Neural progenitor cell (in vitro differentiated cells): ENCODE measurements at regions not wholly inside any gene's neighbourhood (a gene's known extent, or its start where the extent isn't known, plus 50 kb on each side); places are given as distances from the start of the nearest gene placed in this dataset.

ENCODE experiments used
- DNase-seq: peaks from one replicate; pipeline ENCODE4 v3.0.0-alpha.2; 2016; ENCODE audit warnings: low spot score
- H2AFZ ChIP-seq: fragments of 200-600 bp; sonication (generic); replicated peaks from 2 replicates; pipeline ENCODE4 v1.6.1; 2016; ENCODE audit warnings: antibody characterized with exemption
- H3F3A ChIP-seq: fragments of 200-600 bp; sonication (generic); 2 replicates; pipeline ENCODE4 v1.6.1; 2016; ENCODE audit warnings: antibody characterized with exemption, low read depth
- H3K27ac ChIP-seq: fragments of 200-600 bp; sonication (generic); 2 replicates; pipeline ENCODE4 v1.5.1; 2016; ENCODE audit warnings: mild to moderate bottlenecking
- H3K27me3 ChIP-seq: fragments of 200-600 bp; sonication (generic); 2 replicates; pipeline ENCODE4 v1.6.1; 2016; ENCODE audit warnings: mild to moderate bottlenecking, moderate library complexity
- H3K36me3 ChIP-seq: fragments of 200-600 bp; sonication (generic); 2 replicates; pipeline ENCODE4 v1.5.1; 2016
- H3K4me1 ChIP-seq: fragments of 200-600 bp; sonication (generic); 2 replicates; pipeline ENCODE4 v1.6.1; 2016; ENCODE audit warnings: mixed run types
- H3K4me2 ChIP-seq: fragments of 200-600 bp; sonication (generic); 2 replicates; pipeline ENCODE4 v1.6.1; 2016
- H3K4me3 ChIP-seq: fragments of 200-600 bp; sonication (generic); 2 replicates; pipeline ENCODE4 v1.5.1; 2016
- H3K79me2 ChIP-seq: fragments of 200-600 bp; sonication (generic); 2 replicates; pipeline ENCODE4 v1.6.1; 2016; ENCODE audit warnings: low read depth
- H3K9ac ChIP-seq: fragments of 200-600 bp; sonication (generic); 2 replicates; pipeline ENCODE4 v1.6.1; 2016
- H3K9me3 ChIP-seq: fragments of 200-600 bp; sonication (generic); 2 replicates; pipeline ENCODE4 v1.5.1; 2016; ENCODE audit warnings: low read depth
- H4K20me1 ChIP-seq: fragments of 200-600 bp; sonication (generic); 2 replicates; pipeline ENCODE4 v1.6.1; 2016; ENCODE audit warnings: low read depth
- H3K27ac Mint-ChIP-seq: 3 replicates; pipeline ENCODE4 v1.8.0; 2021; ENCODE audit warnings: mixed read lengths
- H3K27me3 Mint-ChIP-seq: 2 replicates; pipeline ENCODE4 v1.8.0; 2022; ENCODE audit warnings: low read depth, mild to moderate bottlenecking, inconsistent platforms, moderate library complexity, mixed read lengths; ENCODE audit not compliant: insufficient read depth
- H3K36me3 Mint-ChIP-seq: 3 replicates; pipeline ENCODE4 v1.8.0; 2021; ENCODE audit warnings: mixed read lengths
- H3K4me1 Mint-ChIP-seq: 3 replicates; pipeline ENCODE4 v1.8.0; 2021; ENCODE audit warnings: mixed read lengths
- H3K4me3 Mint-ChIP-seq: 3 replicates; pipeline ENCODE4 v1.8.0; 2021; ENCODE audit warnings: mild to moderate bottlenecking, moderate library complexity, mixed read lengths
- H3K9me3 Mint-ChIP-seq: 3 replicates; pipeline ENCODE4 v1.8.0; 2020; ENCODE audit warnings: mixed read lengths
- EZH2 ChIP-seq: fragments of 200-600 bp; sonication (generic); IDR thresholded peaks from 2 replicates; pipeline ENCODE4 v1.6.1; 2017; ENCODE audit warnings: antibody characterized with exemption, mild to moderate bottlenecking, moderate library complexity
- EZH2phosphoT487 ChIP-seq: fragments of 200-600 bp; sonication (generic); IDR thresholded peaks from 2 replicates; pipeline ENCODE4 v1.6.1; 2017; ENCODE audit warnings: antibody characterized with exemption
- TF ChIP-seq, protein P1 (sequence below): fragments of 200-600 bp; sonication (generic); IDR thresholded peaks from 2 replicates; pipeline ENCODE4 v1.5.1; 2017; ENCODE audit warnings: antibody characterized with exemption, mild to moderate bottlenecking

DNA sequence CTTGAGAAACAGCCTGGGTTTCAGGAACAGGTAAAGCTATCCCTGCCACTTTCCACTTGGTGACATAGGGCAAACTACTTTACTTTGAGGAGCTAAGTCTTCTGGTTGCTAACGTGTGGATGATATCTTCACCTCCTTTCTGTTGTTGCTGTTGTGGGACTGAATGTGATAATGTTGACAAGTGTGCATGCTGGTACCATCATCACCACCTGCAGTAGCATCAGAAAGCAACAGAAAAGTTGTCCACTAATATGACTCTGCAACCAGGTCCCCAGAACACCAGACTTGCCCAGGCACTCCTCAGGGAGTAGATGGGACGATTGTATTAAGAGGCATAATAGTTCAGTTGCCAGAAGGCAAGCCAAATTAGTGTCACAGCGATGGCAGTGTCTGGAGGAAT, 203.2 kb upstream of the MCTP2 start:
- Histone ChIP-seq H3K9me3 (no peaks in the 10 kb centered on the region), H4K20me1 (no peaks in the 10 kb centered on the region), H3K9ac (no peak overlapping the region), H3K27me3 (no peaks in the 10 kb centered on the region), H3K4me2 (no peak overlapping the region), H3K4me3 (no peak overlapping the region), H2AFZ (no peak overlapping the region), H3K4me1 (peaks cover 10% of the 10 kb centered on the region), H3K79me2 (no peaks in the 10 kb centered on the region), H3F3A (no peaks in the 10 kb centered on the region), H3K36me3 (no peaks in the 10 kb centered on the region), H3K27ac (no peak overlapping the region)
- H3K27ac Mint-ChIP-seq: peak overlapping the region; percentile 2
- no peak overlapping the region for H3K4me3 Mint-ChIP-seq
- peaks cover 3% of the 10 kb centered on the region for H3K27me3 Mint-ChIP-seq
- no peak for DNase-seq
- H3K4me1 Mint-ChIP-seq: peaks cover 9% of the 10 kb centered on the region
- H3K36me3 Mint-ChIP-seq: no peaks in the 10 kb centered on the region
- TF ChIP-seq, protein P1, sequence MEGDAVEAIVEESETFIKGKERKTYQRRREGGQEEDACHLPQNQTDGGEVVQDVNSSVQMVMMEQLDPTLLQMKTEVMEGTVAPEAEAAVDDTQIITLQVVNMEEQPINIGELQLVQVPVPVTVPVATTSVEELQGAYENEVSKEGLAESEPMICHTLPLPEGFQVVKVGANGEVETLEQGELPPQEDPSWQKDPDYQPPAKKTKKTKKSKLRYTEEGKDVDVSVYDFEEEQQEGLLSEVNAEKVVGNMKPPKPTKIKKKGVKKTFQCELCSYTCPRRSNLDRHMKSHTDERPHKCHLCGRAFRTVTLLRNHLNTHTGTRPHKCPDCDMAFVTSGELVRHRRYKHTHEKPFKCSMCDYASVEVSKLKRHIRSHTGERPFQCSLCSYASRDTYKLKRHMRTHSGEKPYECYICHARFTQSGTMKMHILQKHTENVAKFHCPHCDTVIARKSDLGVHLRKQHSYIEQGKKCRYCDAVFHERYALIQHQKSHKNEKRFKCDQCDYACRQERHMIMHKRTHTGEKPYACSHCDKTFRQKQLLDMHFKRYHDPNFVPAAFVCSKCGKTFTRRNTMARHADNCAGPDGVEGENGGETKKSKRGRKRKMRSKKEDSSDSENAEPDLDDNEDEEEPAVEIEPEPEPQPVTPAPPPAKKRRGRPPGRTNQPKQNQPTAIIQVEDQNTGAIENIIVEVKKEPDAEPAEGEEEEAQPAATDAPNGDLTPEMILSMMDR: no peak
- TF ChIP-seq EZH2 (no peak), EZH2phosphoT487 (no peak)
- no peaks in the 10 kb centered on the region for H3K9me3 Mint-ChIP-seq

DNA sequence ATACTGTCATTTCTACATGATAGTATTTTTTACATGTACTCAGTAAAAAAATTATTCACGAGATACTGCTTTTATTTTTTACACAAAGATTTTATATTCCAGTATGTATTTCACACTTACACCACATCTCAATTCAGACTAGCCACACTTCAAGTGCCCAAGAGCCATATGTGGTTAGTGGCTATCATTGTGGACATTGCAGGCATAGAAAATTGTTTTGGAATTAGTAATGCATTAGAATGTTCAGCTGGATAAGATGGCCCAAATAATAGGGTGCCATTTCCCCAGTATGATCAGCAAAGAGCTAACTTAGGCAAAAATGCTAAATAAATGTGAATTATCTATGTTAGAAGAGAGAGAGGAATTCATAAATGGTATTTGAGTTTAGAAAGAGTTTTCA, 203.8 kb upstream of the MCTP2 start:
- Mint-ChIP-seq H3K27me3 (peaks cover 3% of the 10 kb centered on the region), H3K9me3 (no peaks in the 10 kb centered on the region), H3K27ac (no peak overlapping the region), H3K4me1 (peaks cover 9% of the 10 kb centered on the region), H3K4me3 (no peak overlapping the region), H3K36me3 (no peaks in the 10 kb centered on the region)
- H2AFZ ChIP-seq: no peak overlapping the region
- no peaks in the 10 kb centered on the region for H3K36me3 ChIP-seq
- TF ChIP-seq EZH2 (no peak), EZH2phosphoT487 (no peak)
- TF ChIP-seq, protein P1: no peak
- no peaks in the 10 kb centered on the region for H3F3A ChIP-seq
- H3K4me2 ChIP-seq: no peak overlapping the region
- peaks cover 10% of the 10 kb centered on the region for H3K4me1 ChIP-seq
- H3K27me3 ChIP-seq: no peaks in the 10 kb centered on the region
- no peak overlapping the region for H3K9ac ChIP-seq
- no peak overlapping the region for H3K4me3 ChIP-seq
- H4K20me1 ChIP-seq: no peaks in the 10 kb centered on the region
- H3K27ac ChIP-seq: no peak overlapping the region
- no peaks in the 10 kb centered on the region for H3K79me2 ChIP-seq
- no peak for DNase-seq
- H3K9me3 ChIP-seq: no peaks in the 10 kb centered on the region

DNA sequence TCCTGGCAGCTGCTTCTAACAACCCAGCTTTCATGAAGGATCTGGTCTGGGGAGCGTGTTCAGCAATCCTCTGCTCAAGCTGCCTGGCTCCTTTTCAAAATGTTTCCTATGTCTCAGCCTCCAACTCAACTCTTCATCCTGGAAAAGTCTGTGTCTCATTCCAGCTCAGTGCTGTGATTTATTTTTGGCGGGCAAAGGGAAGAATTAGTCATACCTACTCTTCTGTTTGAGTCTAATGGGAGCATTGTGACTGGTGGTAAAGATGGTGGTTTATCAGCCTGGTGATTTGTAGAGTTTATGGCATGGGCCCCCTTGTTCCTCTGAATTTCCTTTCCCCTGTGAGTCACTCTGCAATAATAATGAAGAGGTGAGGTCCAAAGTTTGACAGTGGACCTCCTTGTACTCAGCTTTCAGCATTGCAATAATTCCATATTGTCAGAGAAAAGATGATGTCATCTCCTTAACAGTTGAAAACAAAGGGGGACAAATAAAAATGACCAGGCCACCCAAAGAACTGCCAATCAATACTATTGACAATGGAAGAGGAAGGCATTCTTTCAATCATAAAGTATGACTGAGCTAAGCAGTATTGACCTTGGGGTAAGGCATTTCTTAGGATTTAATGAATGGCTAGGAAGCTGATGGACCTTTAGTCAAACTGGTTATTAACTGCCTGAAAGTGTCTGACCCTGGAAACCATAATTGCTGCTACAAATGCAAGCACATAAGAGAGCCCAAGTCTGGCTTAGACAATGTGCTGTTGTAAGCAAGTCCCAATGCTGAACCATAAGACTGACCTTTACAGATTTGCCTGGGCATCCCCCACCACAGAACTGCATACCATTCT, 204.7 kb upstream of the MCTP2 start:
- Histone ChIP-seq H3K4me1 (peaks cover 10% of the 10 kb centered on the region), H3K36me3 (no peaks in the 10 kb centered on the region), H3K27ac (no peak overlapping the region), H3K9me3 (no peaks in the 10 kb centered on the region), H2AFZ (no peak overlapping the region), H3K4me3 (no peak overlapping the region), H3K4me2 (no peak overlapping the region), H4K20me1 (no peaks in the 10 kb centered on the region), H3F3A (no peaks in the 10 kb centered on the region), H3K79me2 (no peaks in the 10 kb centered on the region), H3K9ac (no peak overlapping the region), H3K27me3 (no peaks in the 10 kb centered on the region)
- Mint-ChIP-seq H3K9me3 (no peaks in the 10 kb centered on the region), H3K27ac (no peak overlapping the region), H3K4me1 (peaks cover 13% of the 10 kb centered on the region), H3K36me3 (no peaks in the 10 kb centered on the region), H3K4me3 (no peak overlapping the region), H3K27me3 (peaks cover 3% of the 10 kb centered on the region)
- no peak for TF ChIP-seq EZH2
- TF ChIP-seq EZH2phosphoT487: no peak
- TF ChIP-seq, protein P1: no peak
- DNase-seq: no peak
